GM12878 (cell line): ENCODE measurements at regions not wholly inside any gene's neighbourhood (a gene's known extent, or its start where the extent isn't known, plus 50 kb on each side); places are given as distances from the start of the nearest gene placed in this dataset.
A peak's percentile ranks its signal among the peaks of the same experiment; 100 is the strongest.

Experiments
- CREB1 ChIP-seq: IDR thresholded peaks from 2 replicates; pipeline ENCODE4 v1.6.1; 2012; ENCODE audit warnings: low read depth, mild to moderate bottlenecking, inconsistent platforms
- EGR1 ChIP-seq, 2 experiments: IDR thresholded peaks; 1 replicate in 1 of 2; 2 replicates in 1 of 2; pipeline ENCODE4 v1.6.1; 2011 to 2012; ENCODE audit warnings: low read depth in 2 of 2, low read length in 2 of 2, borderline replicate concordance in 1 of 2, mild to moderate bottlenecking in 1 of 2, moderate library complexity in 1 of 2
- EZH2 ChIP-seq: IDR thresholded peaks from 2 replicates; pipeline ENCODE4 v1.6.1; 2012; ENCODE audit warnings: low read depth, mild to moderate bottlenecking, control low read depth, inconsistent platforms, low read length, borderline replicate concordance; ENCODE audit not compliant: control insufficient read depth
- GATAD2B ChIP-seq: fragments of 450-650 bp; conservative IDR thresholded peaks from 2 replicates; pipeline ENCODE4 v1.6.1; 2017; ENCODE audit warnings: low read depth, mild to moderate bottlenecking, moderate library complexity
- HDAC6 ChIP-seq: fragments of 200-600 bp; sonication (generic); IDR thresholded peaks from one replicate; pipeline ENCODE4 v1.8.0; 2017; ENCODE audit warnings: antibody characterized with exemption; ENCODE audit not compliant: unreplicated experiment
- KDM1A ChIP-seq: fragments of 200-600 bp; sonication (generic); IDR thresholded peaks from 2 replicates; pipeline ENCODE4 v1.6.1; 2016; ENCODE audit warnings: borderline replicate concordance
- LARP7 ChIP-seq: fragments of 450-650 bp; IDR thresholded peaks from 2 replicates; pipeline ENCODE4 v1.6.1; 2017; ENCODE audit warnings: mild to moderate bottlenecking
- NFYB ChIP-seq: IDR thresholded peaks from 2 replicates; pipeline ENCODE4 v1.6.1; 2011; ENCODE audit warnings: low read depth, mild to moderate bottlenecking, low read length, improper control_type of control experiment, moderate library complexity; ENCODE audit not compliant: insufficient read depth
- NRF1 ChIP-seq: conservative IDR thresholded peaks from 2 replicates; pipeline ENCODE4 v1.6.1; 2011; ENCODE audit warnings: mild to moderate bottlenecking, low read depth, low read length, improper control_type of control experiment
- RFX5 ChIP-seq: IDR thresholded peaks from 2 replicates; pipeline ENCODE4 v1.6.1; 2011; ENCODE audit warnings: low read depth, low read length, improper control_type of control experiment
- RUNX3 ChIP-seq: IDR thresholded peaks from 2 replicates; pipeline ENCODE4 v1.6.1; 2012; ENCODE audit warnings: low read length, inconsistent platforms
- SIN3A ChIP-seq: IDR thresholded peaks from 2 replicates; pipeline ENCODE4 v1.6.1; 2012; ENCODE audit warnings: low read depth, low read length, improper control_type of control experiment
- SP1 ChIP-seq: IDR thresholded peaks from one replicate; pipeline ENCODE4 v1.6.1; 2011; ENCODE audit warnings: low read depth, low read length
- SRF ChIP-seq, 2 experiments: IDR thresholded peaks; 2 replicates each; pipeline ENCODE4 v1.6.1; 2011; ENCODE audit warnings: low read depth in 2 of 2, low read length in 2 of 2, mild to moderate bottlenecking in 1 of 2, moderate library complexity in 1 of 2
- STAT3 ChIP-seq: IDR thresholded peaks from 2 replicates; pipeline ENCODE4 v1.6.1; 2011; ENCODE audit warnings: low read depth, low read length, improper control_type of control experiment
- WRNIP1 ChIP-seq: IDR thresholded peaks from 2 replicates; pipeline ENCODE4 v1.6.1; 2011; ENCODE audit warnings: low read depth, low read length, improper control_type of control experiment, borderline replicate concordance
- ZBED1 ChIP-seq: IDR thresholded peaks from 2 replicates; pipeline ENCODE4 v1.6.1; 2016; ENCODE audit warnings: borderline replicate concordance
- ZNF384 ChIP-seq: IDR thresholded peaks from 2 replicates; pipeline ENCODE4 v1.6.1; 2012; ENCODE audit warnings: low read depth, mild to moderate bottlenecking, low read length, improper control_type of control experiment, borderline replicate concordance
- ZNF622 ChIP-seq: fragments of 450-650 bp; IDR thresholded peaks from 2 replicates; pipeline ENCODE4 v1.6.1; 2017; ENCODE audit warnings: mild to moderate bottlenecking, inconsistent platforms
- TF ChIP-seq, protein P1 (sequence below): fragments of 450-650 bp; IDR thresholded peaks from 2 replicates; pipeline ENCODE4 v1.6.1; 2017; ENCODE audit warnings: borderline replicate concordance
- TF ChIP-seq, protein P2 (sequence below): fragments of 450-650 bp; IDR thresholded peaks from 2 replicates; pipeline ENCODE4 v1.6.1; 2017; ENCODE audit warnings: mild to moderate bottlenecking, moderate library complexity
- TF ChIP-seq, protein P3 (sequence below): fragments of 450-650 bp; IDR thresholded peaks from 2 replicates; pipeline ENCODE4 v1.6.1; 2014; ENCODE audit warnings: mild to moderate bottlenecking

DNA sequence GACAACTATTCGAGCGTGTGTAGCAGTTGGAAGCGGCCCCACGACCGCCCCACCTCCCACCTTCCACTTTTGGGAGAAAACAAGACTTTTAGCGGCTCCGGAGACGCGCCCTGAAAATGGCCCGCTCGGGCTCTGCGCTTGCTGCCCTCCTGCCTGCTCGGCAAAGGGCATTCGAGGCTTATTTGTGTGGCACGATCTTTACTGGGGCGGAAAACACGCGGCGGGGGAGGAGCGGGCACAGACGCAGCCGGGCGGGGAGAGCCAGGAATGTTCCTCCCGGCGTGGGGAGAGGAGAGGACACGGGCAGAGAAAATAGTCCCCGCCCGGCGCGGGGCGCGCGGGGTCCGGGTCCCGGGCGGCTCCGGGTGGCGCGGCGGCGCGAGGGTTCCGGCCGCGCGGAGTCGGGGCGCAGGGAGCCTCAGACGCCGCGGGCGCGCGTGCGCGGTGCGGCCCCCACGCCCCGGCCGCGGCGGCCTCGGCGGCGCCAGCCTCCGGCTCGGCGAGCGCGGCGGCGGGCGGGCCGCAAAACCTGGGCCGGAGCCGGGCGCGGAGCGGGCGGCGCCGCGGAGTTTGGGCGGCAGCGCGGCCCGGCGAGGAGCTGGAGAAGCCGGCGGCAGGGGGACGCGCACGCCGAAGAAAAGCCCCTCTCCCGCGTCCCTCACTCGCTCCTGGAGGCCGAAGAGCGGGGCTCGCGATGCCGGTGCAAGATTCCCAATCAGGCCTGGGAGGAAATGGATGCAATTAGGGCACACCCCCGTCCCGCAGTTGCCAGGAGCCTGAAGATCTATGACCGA is 90.0 kb upstream of the ARID1B start (continued):
- TF ChIP-seq SIN3A (0 out of 2 replicates have a peak, but pooled peaks have one; percentile 53), NRF1 (0 out of 2 replicates have a peak, but pooled peaks have one; percentile 28), SP1 (peak; percentile 73), LARP7 (no peak; the same call in none of the 2 replicates), RUNX3 (no peak), EGR1 (IDR thresholded peaks at IDR 0.05; ENCODE audit: borderline replicate concordance in 1 of 2, low read depth in 2 of 2, low read length in 2 of 2) (peak in 1 of 2 experiments; percentile 55; a peak in 1 of 3 replicates), ZNF384 (no peak), GATAD2B (peak; percentile 84), HDAC6 (no peak), EZH2 (no peak), RFX5 (no peak), KDM1A (no peak), CREB1 (peak; percentile 72; the same call in 1 of the 2 replicates), WRNIP1 (no peak), ZBED1 (peak; percentile 3; the same call in 1 of the 2 replicates), ZNF622 (no peak), NFYB (no peak), SRF (IDR thresholded peaks at IDR 0.05; ENCODE audit: low read depth in 2 of 2, low read length in 2 of 2) (0 out of 4 replicates have a peak, but pooled peaks of 1 of the 2 experiments have one; percentile 5), STAT3 (no peak)
- TF ChIP-seq, protein P1, sequence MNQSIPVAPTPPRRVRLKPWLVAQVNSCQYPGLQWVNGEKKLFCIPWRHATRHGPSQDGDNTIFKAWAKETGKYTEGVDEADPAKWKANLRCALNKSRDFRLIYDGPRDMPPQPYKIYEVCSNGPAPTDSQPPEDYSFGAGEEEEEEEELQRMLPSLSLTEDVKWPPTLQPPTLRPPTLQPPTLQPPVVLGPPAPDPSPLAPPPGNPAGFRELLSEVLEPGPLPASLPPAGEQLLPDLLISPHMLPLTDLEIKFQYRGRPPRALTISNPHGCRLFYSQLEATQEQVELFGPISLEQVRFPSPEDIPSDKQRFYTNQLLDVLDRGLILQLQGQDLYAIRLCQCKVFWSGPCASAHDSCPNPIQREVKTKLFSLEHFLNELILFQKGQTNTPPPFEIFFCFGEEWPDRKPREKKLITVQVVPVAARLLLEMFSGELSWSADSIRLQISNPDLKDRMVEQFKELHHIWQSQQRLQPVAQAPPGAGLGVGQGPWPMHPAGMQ: no peak
- TF ChIP-seq, protein P2, sequence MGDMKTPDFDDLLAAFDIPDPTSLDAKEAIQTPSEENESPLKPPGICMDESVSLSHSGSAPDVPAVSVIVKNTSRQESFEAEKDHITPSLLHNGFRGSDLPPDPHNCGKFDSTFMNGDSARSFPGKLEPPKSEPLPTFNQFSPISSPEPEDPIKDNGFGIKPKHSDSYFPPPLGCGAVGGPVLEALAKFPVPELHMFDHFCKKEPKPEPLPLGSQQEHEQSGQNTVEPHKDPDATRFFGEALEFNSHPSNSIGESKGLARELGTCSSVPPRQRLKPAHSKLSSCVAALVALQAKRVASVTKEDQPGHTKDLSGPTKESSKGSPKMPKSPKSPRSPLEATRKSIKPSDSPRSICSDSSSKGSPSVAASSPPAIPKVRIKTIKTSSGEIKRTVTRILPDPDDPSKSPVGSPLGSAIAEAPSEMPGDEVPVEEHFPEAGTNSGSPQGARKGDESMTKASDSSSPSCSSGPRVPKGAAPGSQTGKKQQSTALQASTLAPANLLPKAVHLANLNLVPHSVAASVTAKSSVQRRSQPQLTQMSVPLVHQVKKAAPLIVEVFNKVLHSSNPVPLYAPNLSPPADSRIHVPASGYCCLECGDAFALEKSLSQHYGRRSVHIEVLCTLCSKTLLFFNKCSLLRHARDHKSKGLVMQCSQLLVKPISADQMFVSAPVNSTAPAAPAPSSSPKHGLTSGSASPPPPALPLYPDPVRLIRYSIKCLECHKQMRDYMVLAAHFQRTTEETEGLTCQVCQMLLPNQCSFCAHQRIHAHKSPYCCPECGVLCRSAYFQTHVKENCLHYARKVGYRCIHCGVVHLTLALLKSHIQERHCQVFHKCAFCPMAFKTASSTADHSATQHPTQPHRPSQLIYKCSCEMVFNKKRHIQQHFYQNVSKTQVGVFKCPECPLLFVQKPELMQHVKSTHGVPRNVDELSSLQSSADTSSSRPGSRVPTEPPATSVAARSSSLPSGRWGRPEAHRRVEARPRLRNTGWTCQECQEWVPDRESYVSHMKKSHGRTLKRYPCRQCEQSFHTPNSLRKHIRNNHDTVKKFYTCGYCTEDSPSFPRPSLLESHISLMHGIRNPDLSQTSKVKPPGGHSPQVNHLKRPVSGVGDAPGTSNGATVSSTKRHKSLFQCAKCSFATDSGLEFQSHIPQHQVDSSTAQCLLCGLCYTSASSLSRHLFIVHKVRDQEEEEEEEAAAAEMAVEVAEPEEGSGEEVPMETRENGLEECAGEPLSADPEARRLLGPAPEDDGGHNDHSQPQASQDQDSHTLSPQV: no peak
- TF ChIP-seq, protein P3, sequence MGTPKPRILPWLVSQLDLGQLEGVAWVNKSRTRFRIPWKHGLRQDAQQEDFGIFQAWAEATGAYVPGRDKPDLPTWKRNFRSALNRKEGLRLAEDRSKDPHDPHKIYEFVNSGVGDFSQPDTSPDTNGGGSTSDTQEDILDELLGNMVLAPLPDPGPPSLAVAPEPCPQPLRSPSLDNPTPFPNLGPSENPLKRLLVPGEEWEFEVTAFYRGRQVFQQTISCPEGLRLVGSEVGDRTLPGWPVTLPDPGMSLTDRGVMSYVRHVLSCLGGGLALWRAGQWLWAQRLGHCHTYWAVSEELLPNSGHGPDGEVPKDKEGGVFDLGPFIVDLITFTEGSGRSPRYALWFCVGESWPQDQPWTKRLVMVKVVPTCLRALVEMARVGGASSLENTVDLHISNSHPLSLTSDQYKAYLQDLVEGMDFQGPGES: no peak
- TF ChIP-seq, all 136 proteins: peak for 43
